GM19023 (cell line): ENCODE measurements at regions not wholly inside any gene's neighbourhood (a gene's known extent, or its start where the extent isn't known, plus 50 kb on each side); places are given as distances from the start of the nearest gene placed in this dataset.
"Not testable (repeated sequence)": the region's sequence is repeated elsewhere in the genome, so short reads cannot be mapped to it uniquely, and the experiment has no call there.

Source experiments
- ATAC-seq: cut with Tn5 transposase; IDR thresholded peaks from one replicate; pipeline ENCODE4 v1.9.1; 2021; ENCODE audit warnings: mild to moderate bottlenecking, moderate library complexity; ENCODE audit not compliant: unreplicated experiment

GRCh38 chr19:28067882-28068281 lies 1145.1 kb downstream of the UQCRFS1 start:
- no peak for ATAC-seq

- no peak for ATAC-seq
Observed at GRCh38 chr19:28066988-28067387, 1146.0 kb downstream of the UQCRFS1 start.

GRCh38 chr19:28066161-28066560 lies 1146.8 kb downstream of the UQCRFS1 start:
- no peak for ATAC-seq

- ATAC-seq = no peak
Observed at GRCh38 chr19:28065026-28065425, 1147.9 kb downstream of the UQCRFS1 start.

GRCh38 chr19:28063702-28064101 lies 1149.2 kb downstream of the UQCRFS1 start:
- ATAC-seq = no peak

GRCh38 chr19:28061111-28061510 lies 1151.8 kb downstream of the UQCRFS1 start:
- no peak for ATAC-seq

- not testable (repeated sequence) for ATAC-seq
Observed at GRCh38 chr19:28057026-28057425, 1155.9 kb downstream of the UQCRFS1 start.

- no peak for ATAC-seq
Observed at GRCh38 chr19:28051047-28051446, 1161.9 kb downstream of the UQCRFS1 start.

- no peak for ATAC-seq
Observed at GRCh38 chr19:28049875-28050274, 1163.1 kb downstream of the UQCRFS1 start.

GRCh38 chr19:28046932-28047331 lies 1166.0 kb downstream of the UQCRFS1 start:
- no peak for ATAC-seq

GRCh38 chr19:28045621-28046020 lies 1167.3 kb downstream of the UQCRFS1 start:
- ATAC-seq = no peak

- no peak for ATAC-seq
Observed at GRCh38 chr19:28044477-28044876, 1168.5 kb downstream of the UQCRFS1 start.

GRCh38 chr19:28042516-28042915 lies 1170.4 kb downstream of the UQCRFS1 start:
- no peak for ATAC-seq

- ATAC-seq = no peak
Observed at GRCh38 chr19:28039677-28040381, 1173.1 kb downstream of the UQCRFS1 start.

- ATAC-seq = no peak
Observed at GRCh38 chr19:28037186-28037585, 1175.8 kb downstream of the UQCRFS1 start.

GRCh38 chr19:28036486-28036885 lies 1176.5 kb downstream of the UQCRFS1 start:
- ATAC-seq = no peak

GRCh38 chr19:28034936-28035335 lies 1178.0 kb downstream of the UQCRFS1 start:
- no peak for ATAC-seq

GRCh38 chr19:28028881-28029444 lies 1184.0 kb downstream of the UQCRFS1 start:
- ATAC-seq = no peak

GRCh38 chr19:28027116-28027515 lies 1185.8 kb downstream of the UQCRFS1 start:
- no peak for ATAC-seq

- no peak for ATAC-seq
Observed at GRCh38 chr19:28026636-28027035, 1186.3 kb downstream of the UQCRFS1 start.

- ATAC-seq = no peak
Observed at GRCh38 chr19:28024920-28025319, 1188.0 kb downstream of the UQCRFS1 start.

GRCh38 chr19:28023064-28023463 lies 1189.9 kb downstream of the UQCRFS1 start:
- no peak for ATAC-seq

- no peak for ATAC-seq
Observed at GRCh38 chr19:28022506-28022905, 1190.4 kb downstream of the UQCRFS1 start.
